ENCODE measurements at regions not wholly inside any gene's neighbourhood (a gene's known extent, or its start where the extent isn't known, plus 50 kb on each side); places are given as distances from the start of the nearest gene placed in this dataset.

- no peak for TF ChIP-seq FOXP4 (CRISPR knock-in tag; IDR thresholded peaks at IDR 0.05)
- no peak for TF ChIP-seq CTCF (IDR thresholded peaks at IDR 0.05)
- no peak for TF ChIP-seq USF1 (CRISPR knock-in tag; IDR thresholded peaks at IDR 0.05)
- no peak for TF ChIP-seq FOXP1 (CRISPR knock-in tag; IDR thresholded peaks at IDR 0.05; ENCODE audit: borderline replicate concordance)
- no peak for TF ChIP-seq RORB (CRISPR knock-in tag; IDR thresholded peaks at IDR 0.05)
- no peak for TF ChIP-seq ZBTB21 (CRISPR knock-in tag; IDR thresholded peaks at IDR 0.05; ENCODE audit: borderline replicate concordance)
- TF ChIP-seq TCF7 (CRISPR knock-in tag; IDR thresholded peaks at IDR 0.05; ENCODE audit: low read depth), result no peak
- TF ChIP-seq ATF1 (CRISPR knock-in tag; IDR thresholded peaks at IDR 0.05), result no peak
- no peak for TF ChIP-seq FOXJ3 (CRISPR knock-in tag; IDR thresholded peaks at IDR 0.05; ENCODE audit: borderline replicate concordance)
- TF ChIP-seq NFYB (CRISPR knock-in tag; conservative IDR thresholded peaks at IDR 0.05; ENCODE audit: low read depth), result no peak
- TF ChIP-seq ZNF121 (CRISPR knock-in tag; IDR thresholded peaks at IDR 0.05), result no peak
Measured at GRCh38 chr6:165962366-165962765, 205.3 kb downstream of the TBXT start.
